ENCODE measurements at regions not wholly inside any gene's neighbourhood (a gene's known extent, or its start where the extent isn't known, plus 50 kb on each side); places are given as distances from the start of the nearest gene placed in this dataset.

GRCh38 chr9:26689041-26689440 lies 203.6 kb downstream of the CAAP1 start:
- Histone ChIP-seq H3K27ac (ENCODE audit: low read depth, low read length) (no peak overlapping the region), H3K9ac (ENCODE audit: low read length) (no peak overlapping the region), H3K27me3 (ENCODE audit: control insufficient read depth, insufficient read depth, low read length) (no peaks in the 10 kb centered on the region), H3K4me3 (ENCODE audit: low read depth, low read length) (no peak overlapping the region), H3K36me3 (ENCODE audit: control insufficient read depth, insufficient read depth, low read length) (no peaks in the 10 kb centered on the region), H3K9me3 (ENCODE audit: control insufficient read depth, insufficient read depth, low read depth, low read length) (no peaks in the 10 kb centered on the region), H3K4me1 (ENCODE audit: control insufficient read depth, insufficient read depth, low read length) (peaks cover 5% of the 10 kb centered on the region; the same call in 1 of the 2 replicates)

GRCh38 chr9:26687421-26687820 lies 205.2 kb downstream of the CAAP1 start:
- Histone ChIP-seq H3K9ac (ENCODE audit: low read length) (no peak overlapping the region), H3K27ac (ENCODE audit: low read depth, low read length) (no peak overlapping the region), H3K9me3 (ENCODE audit: control insufficient read depth, insufficient read depth, low read depth, low read length) (no peaks in the 10 kb centered on the region)

GRCh38 chr9:26685818-26686217 lies 206.8 kb downstream of the CAAP1 start:
- Histone ChIP-seq H3K9me3 (ENCODE audit: control insufficient read depth, insufficient read depth, low read depth, low read length) (no peaks in the 10 kb centered on the region), H3K4me1 (ENCODE audit: control insufficient read depth, insufficient read depth, low read length) (peaks cover 20% of the 10 kb centered on the region), H3K27ac (ENCODE audit: low read depth, low read length) (no peak overlapping the region), H3K9ac (ENCODE audit: low read length) (no peak overlapping the region), H3K36me3 (ENCODE audit: control insufficient read depth, insufficient read depth, low read length) (no peaks in the 10 kb centered on the region), H3K27me3 (ENCODE audit: control insufficient read depth, insufficient read depth, low read length) (no peaks in the 10 kb centered on the region), H3K4me3 (ENCODE audit: low read depth, low read length) (no peak overlapping the region)

More at GRCh38 chr9:26687421-26687820, 205.2 kb downstream of the CAAP1 start:
- Histone ChIP-seq H3K4me3 (ENCODE audit: low read depth, low read length) (no peak overlapping the region), H3K4me1 (ENCODE audit: control insufficient read depth, insufficient read depth, low read length) (peaks cover 14% of the 10 kb centered on the region), H3K36me3 (ENCODE audit: control insufficient read depth, insufficient read depth, low read length) (no peaks in the 10 kb centered on the region), H3K27me3 (ENCODE audit: control insufficient read depth, insufficient read depth, low read length) (no peaks in the 10 kb centered on the region)

GRCh38 chr9:26684029-26684428 lies 208.6 kb downstream of the CAAP1 start:
- peaks cover 20% of the 10 kb centered on the region for H3K4me1 ChIP-seq (ENCODE audit: control insufficient read depth, insufficient read depth, low read length)
- H3K36me3 ChIP-seq (ENCODE audit: control insufficient read depth, insufficient read depth, low read length), result no peaks in the 10 kb centered on the region
- H3K9me3 ChIP-seq (ENCODE audit: control insufficient read depth, insufficient read depth, low read depth, low read length), result no peaks in the 10 kb centered on the region
- no peak overlapping the region for H3K4me3 ChIP-seq (ENCODE audit: low read depth, low read length)
- H3K27me3 ChIP-seq (ENCODE audit: control insufficient read depth, insufficient read depth, low read length), result no peaks in the 10 kb centered on the region
- H3K27ac ChIP-seq (ENCODE audit: low read depth, low read length), result no peak overlapping the region
- no peak overlapping the region for H3K9ac ChIP-seq (ENCODE audit: low read length)

GRCh38 chr9:26682796-26683496 lies 209.7 kb downstream of the CAAP1 start:
- H3K36me3 ChIP-seq (ENCODE audit: control insufficient read depth, insufficient read depth, low read length), result no peaks in the 10 kb centered on the region
- H3K4me1 ChIP-seq (ENCODE audit: control insufficient read depth, insufficient read depth, low read length), result peaks cover 28% of the 10 kb centered on the region
- H3K4me3 ChIP-seq (ENCODE audit: low read depth, low read length), result no peak overlapping the region
- no peaks in the 10 kb centered on the region; the same call in 1 of the 2 replicates for H3K9me3 ChIP-seq (ENCODE audit: control insufficient read depth, insufficient read depth, low read depth, low read length)
- H3K27ac ChIP-seq (ENCODE audit: low read depth, low read length), result no peak overlapping the region
- H3K9ac ChIP-seq (ENCODE audit: low read length), result no peak overlapping the region
- H3K27me3 ChIP-seq (ENCODE audit: control insufficient read depth, insufficient read depth, low read length), result no peaks in the 10 kb centered on the region

- Histone ChIP-seq H3K4me3 (ENCODE audit: low read depth, low read length) (no peak overlapping the region), H3K9me3 (ENCODE audit: control insufficient read depth, insufficient read depth, low read depth, low read length) (no peaks in the 10 kb centered on the region; the same call in 1 of the 2 replicates), H3K36me3 (ENCODE audit: control insufficient read depth, insufficient read depth, low read length) (no peaks in the 10 kb centered on the region), H3K9ac (ENCODE audit: low read length) (no peak overlapping the region), H3K27ac (ENCODE audit: low read depth, low read length) (no peak overlapping the region), H3K4me1 (ENCODE audit: control insufficient read depth, insufficient read depth, low read length) (peaks cover 23% of the 10 kb centered on the region), H3K27me3 (ENCODE audit: control insufficient read depth, insufficient read depth, low read length) (no peaks in the 10 kb centered on the region)
Observed at GRCh38 chr9:26682041-26682440, 210.6 kb downstream of the CAAP1 start.

GRCh38 chr9:26677965-26678706 lies 214.5 kb downstream of the CAAP1 start:
- Histone ChIP-seq H3K4me3 (ENCODE audit: low read depth, low read length) (no peak overlapping the region), H3K9ac (ENCODE audit: low read length) (no peak overlapping the region)

GRCh38 chr9:26675035-26675434 lies 217.6 kb downstream of the CAAP1 start:
- no peak overlapping the region for H3K4me3 ChIP-seq (ENCODE audit: low read depth, low read length)
- H3K27ac ChIP-seq (ENCODE audit: low read depth, low read length), result no peak overlapping the region

More at GRCh38 chr9:26677965-26678706, 214.5 kb downstream of the CAAP1 start:
- H3K36me3 ChIP-seq (ENCODE audit: control insufficient read depth, insufficient read depth, low read length), result no peaks in the 10 kb centered on the region
- H3K27me3 ChIP-seq (ENCODE audit: control insufficient read depth, insufficient read depth, low read length), result no peaks in the 10 kb centered on the region
- H3K4me1 ChIP-seq (ENCODE audit: control insufficient read depth, insufficient read depth, low read length), result peaks cover 19% of the 10 kb centered on the region
- no peaks in the 10 kb centered on the region; the same call in 1 of the 2 replicates for H3K9me3 ChIP-seq (ENCODE audit: control insufficient read depth, insufficient read depth, low read depth, low read length)
- no peak overlapping the region for H3K27ac ChIP-seq (ENCODE audit: low read depth, low read length)

GRCh38 chr9:26673261-26673660 lies 219.3 kb downstream of the CAAP1 start:
- Histone ChIP-seq H3K4me3 (ENCODE audit: low read depth, low read length) (no peak overlapping the region), H3K27me3 (ENCODE audit: control insufficient read depth, insufficient read depth, low read length) (no peaks in the 10 kb centered on the region), H3K4me1 (ENCODE audit: control insufficient read depth, insufficient read depth, low read length) (peaks cover 4% of the 10 kb centered on the region), H3K9me3 (ENCODE audit: control insufficient read depth, insufficient read depth, low read depth, low read length) (no peaks in the 10 kb centered on the region; the same call in 1 of the 2 replicates), H3K27ac (ENCODE audit: low read depth, low read length) (no peak overlapping the region), H3K9ac (ENCODE audit: low read length) (no peak overlapping the region), H3K36me3 (ENCODE audit: control insufficient read depth, insufficient read depth, low read length) (no peaks in the 10 kb centered on the region)

More at GRCh38 chr9:26675035-26675434, 217.6 kb downstream of the CAAP1 start:
- Histone ChIP-seq H3K9me3 (ENCODE audit: control insufficient read depth, insufficient read depth, low read depth, low read length) (no peaks in the 10 kb centered on the region; the same call in 1 of the 2 replicates), H3K27me3 (ENCODE audit: control insufficient read depth, insufficient read depth, low read length) (no peaks in the 10 kb centered on the region), H3K36me3 (ENCODE audit: control insufficient read depth, insufficient read depth, low read length) (no peaks in the 10 kb centered on the region), H3K9ac (ENCODE audit: low read length) (no peak overlapping the region), H3K4me1 (ENCODE audit: control insufficient read depth, insufficient read depth, low read length) (peaks cover 9% of the 10 kb centered on the region)

GRCh38 chr9:26669701-26670670 lies 222.6 kb downstream of the CAAP1 start:
- no peaks in the 10 kb centered on the region for H3K9me3 ChIP-seq (ENCODE audit: control insufficient read depth, insufficient read depth, low read depth, low read length)
- H3K27me3 ChIP-seq (ENCODE audit: control insufficient read depth, insufficient read depth, low read length), result no peaks in the 10 kb centered on the region
- H3K4me1 ChIP-seq (ENCODE audit: control insufficient read depth, insufficient read depth, low read length), result no peaks in the 10 kb centered on the region; the same call in 1 of the 2 replicates
- no peaks in the 10 kb centered on the region for H3K36me3 ChIP-seq (ENCODE audit: control insufficient read depth, insufficient read depth, low read length)
- H3K27ac ChIP-seq (ENCODE audit: low read depth, low read length), result no peak overlapping the region; the same call in 1 of the 2 replicates
- no peak overlapping the region for H3K9ac ChIP-seq (ENCODE audit: low read length)
- no peak overlapping the region for H3K4me3 ChIP-seq (ENCODE audit: low read depth, low read length)
